AML-193 (cell line): ENCODE measurements at regions not wholly inside any gene's neighbourhood (a gene's known extent, or its start where the extent isn't known, plus 50 kb on each side); places are given as distances from the start of the nearest gene placed in this dataset.

Experiments
- DNase-seq, 2 experiments: peaks; one replicate each; lab custom pipeline; 2025; lab: John Stamatoyannopoulos, UW

- peak; percentile 87 to 89 for DNase-seq
Measured at GRCh38 chr9:6703898-6704639, 53.7 kb upstream of the KDM4C start.

GRCh38 chr9:6702707-6703106 lies 55.1 kb upstream of the KDM4C start:
- no peak for DNase-seq

GRCh38 chr9:6696178-6696577 lies 50.6 kb upstream of the GLDC start:
- no peak for DNase-seq

GRCh38 chr9:6695121-6695814 lies 49.7 kb upstream of the GLDC start:
- DNase-seq: no peak
